ENCODE measurements at regions not wholly inside any gene's neighbourhood (a gene's known extent, or its start where the extent isn't known, plus 50 kb on each side); places are given as distances from the start of the nearest gene placed in this dataset.

DNA sequence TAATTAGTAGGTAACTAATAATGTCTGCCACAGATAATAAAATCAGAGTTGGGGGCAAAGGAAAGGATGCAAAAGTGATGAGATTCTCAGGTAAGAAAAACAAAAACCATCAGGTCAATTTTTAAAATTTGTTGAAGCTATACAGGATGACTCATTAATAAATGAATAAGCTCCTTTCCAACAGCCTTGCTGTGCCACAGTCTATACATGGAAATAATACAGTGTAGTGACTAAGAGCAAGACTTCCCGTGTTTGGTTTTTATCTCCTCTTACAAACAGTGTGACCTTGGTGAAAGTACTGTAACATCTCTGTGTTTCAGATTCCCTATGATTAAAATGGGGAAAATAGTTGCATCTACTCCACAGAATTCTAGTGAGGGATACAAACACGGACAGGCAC is 331.6 kb downstream of the PYDC2 start:
- H3K36me3 ChIP-seq (ENCODE audit: low read depth, missing control alignments): no peaks in the 10 kb centered on the region
- no peak for TF ChIP-seq POLR2A (IDR thresholded peaks at IDR 0.05)
- TF ChIP-seq CTCF (IDR thresholded peaks at IDR 0.05): no peak
- no peaks in the 10 kb centered on the region for H3K27me3 ChIP-seq
- no peak overlapping the region for H3K27ac ChIP-seq
- no peaks in the 10 kb centered on the region for H3K9me3 ChIP-seq
- no peak for DNase-seq
- no peak overlapping the region for H3K4me3 ChIP-seq
- WGBS, 2 donors: 43 to 61% methylated on average over 2 of the region's 2 CpGs
- H3K4me1 ChIP-seq: no peaks in the 10 kb centered on the region
- intact Hi-C loops (cut with DNase I; ENCODE audit: low total_unique reads): no loop called here

DNA sequence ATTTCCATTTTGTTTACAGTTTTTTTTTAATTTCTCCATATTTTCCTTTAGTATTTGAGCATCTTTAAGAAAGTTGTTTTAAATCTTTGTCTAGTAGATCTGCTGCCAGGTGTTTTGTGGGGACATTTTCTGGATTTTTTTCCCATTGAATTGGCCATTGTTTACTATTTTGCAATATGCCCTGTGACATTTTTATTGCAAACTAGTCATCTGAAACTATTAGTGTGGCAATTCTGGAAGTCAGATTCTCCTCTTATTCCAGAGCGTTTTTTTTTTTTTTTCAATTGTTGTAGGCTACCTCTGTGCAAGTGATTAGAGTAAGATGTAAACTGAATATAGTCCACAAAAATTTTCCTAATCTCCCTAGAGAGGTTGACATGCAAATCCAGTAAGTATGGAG is 334.2 kb downstream of the PYDC2 start:
- intact Hi-C loops (cut with DNase I; ENCODE audit: low total_unique reads): no loop called here
- DNase-seq: no peak
- H3K36me3 ChIP-seq (ENCODE audit: low read depth, missing control alignments): no peaks in the 10 kb centered on the region
- TF ChIP-seq POLR2A (IDR thresholded peaks at IDR 0.05): no peak
- no peak for TF ChIP-seq CTCF (IDR thresholded peaks at IDR 0.05)
- no peak overlapping the region for H3K27ac ChIP-seq
- no peaks in the 10 kb centered on the region for H3K27me3 ChIP-seq
- no peaks in the 10 kb centered on the region for H3K4me1 ChIP-seq
- H3K4me3 ChIP-seq: no peak overlapping the region
- no peaks in the 10 kb centered on the region for H3K9me3 ChIP-seq
- 92 to 94% methylated on average over 1 of the region's 1 CpG for WGBS, 2 donors

DNA sequence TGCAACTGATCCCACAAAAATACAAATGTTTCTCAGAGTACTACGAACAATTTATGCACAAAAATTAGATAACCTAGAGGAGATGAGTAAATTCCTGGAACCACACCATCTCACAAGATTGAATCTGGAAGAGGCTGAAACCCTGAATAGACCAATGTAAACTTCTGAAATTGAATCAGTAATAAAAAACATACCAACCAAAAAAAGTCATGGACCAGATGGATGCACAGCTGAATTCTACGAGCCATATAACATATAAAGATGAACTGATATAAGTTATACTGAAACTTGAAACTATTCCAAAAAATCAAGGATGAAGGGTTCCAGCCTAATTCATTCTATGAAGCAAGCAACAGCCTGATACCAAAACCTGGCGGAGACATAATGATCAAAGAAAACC is 336.3 kb downstream of the PYDC2 start:
- no peaks in the 10 kb centered on the region for H3K36me3 ChIP-seq (ENCODE audit: low read depth, missing control alignments)
- DNase-seq: no peak
- WGBS, 2 donors: 88 to 90% methylated on average over 3 of the region's 3 CpGs
- no peak overlapping the region for H3K27ac ChIP-seq
- no peak overlapping the region for H3K4me3 ChIP-seq
- TF ChIP-seq POLR2A (IDR thresholded peaks at IDR 0.05) (no peak), CTCF (IDR thresholded peaks at IDR 0.05) (no peak)
- intact Hi-C loops (cut with DNase I; ENCODE audit: low total_unique reads): no loop called here
- no peaks in the 10 kb centered on the region for H3K27me3 ChIP-seq
- H3K9me3 ChIP-seq: no peaks in the 10 kb centered on the region
- H3K4me1 ChIP-seq: no peaks in the 10 kb centered on the region

GRCh38 chr3:191802671-191803070 is 341.7 kb downstream of the PYDC2 start:
- intact Hi-C loops (cut with DNase I; ENCODE audit: low total_unique reads): no loop called here
- H3K27ac ChIP-seq: no peak overlapping the region
- H3K4me1 ChIP-seq: no peaks in the 10 kb centered on the region
- WGBS, 2 donors: 70% methylated on average over 3 of the region's 3 CpGs
- DNase-seq: no peak
- no peaks in the 10 kb centered on the region for H3K36me3 ChIP-seq (ENCODE audit: low read depth, missing control alignments)
- H3K9me3 ChIP-seq: no peaks in the 10 kb centered on the region
- no peaks in the 10 kb centered on the region for H3K27me3 ChIP-seq
- TF ChIP-seq CTCF (IDR thresholded peaks at IDR 0.05) (no peak), POLR2A (IDR thresholded peaks at IDR 0.05) (no peak)
- no peak overlapping the region for H3K4me3 ChIP-seq

- no peaks in the 10 kb centered on the region for H3K36me3 ChIP-seq (ENCODE audit: low read depth, missing control alignments)
- no peak overlapping the region for H3K27ac ChIP-seq
- H3K4me1 ChIP-seq: no peaks in the 10 kb centered on the region
- TF ChIP-seq POLR2A (IDR thresholded peaks at IDR 0.05): no peak
- TF ChIP-seq CTCF (IDR thresholded peaks at IDR 0.05): no peak
- DNase-seq: no peak
- intact Hi-C loops (cut with DNase I; ENCODE audit: low total_unique reads): no loop called here
- no peaks in the 10 kb centered on the region for H3K9me3 ChIP-seq
- H3K4me3 ChIP-seq: no peak overlapping the region
- 59 to 75% methylated on average over 1 of the region's 1 CpG for WGBS, 2 donors
- no peaks in the 10 kb centered on the region for H3K27me3 ChIP-seq
These were observed 344.0 kb downstream of the PYDC2 start for GRCh38 chr3:191804935-191805334.
